HG02642 (cell line): ENCODE measurements at regions not wholly inside any gene's neighbourhood (a gene's known extent, or its start where the extent isn't known, plus 50 kb on each side); places are given as distances from the start of the nearest gene placed in this dataset.
A peak's percentile ranks its signal among the peaks of the same experiment; 100 is the strongest.

Experiments
- ATAC-seq: cut with Tn5 transposase; IDR thresholded peaks from one replicate; pipeline ENCODE4 v1.9.1; 2021; ENCODE audit warnings: mild to moderate bottlenecking; ENCODE audit not compliant: unreplicated experiment, poor library complexity

DNA sequence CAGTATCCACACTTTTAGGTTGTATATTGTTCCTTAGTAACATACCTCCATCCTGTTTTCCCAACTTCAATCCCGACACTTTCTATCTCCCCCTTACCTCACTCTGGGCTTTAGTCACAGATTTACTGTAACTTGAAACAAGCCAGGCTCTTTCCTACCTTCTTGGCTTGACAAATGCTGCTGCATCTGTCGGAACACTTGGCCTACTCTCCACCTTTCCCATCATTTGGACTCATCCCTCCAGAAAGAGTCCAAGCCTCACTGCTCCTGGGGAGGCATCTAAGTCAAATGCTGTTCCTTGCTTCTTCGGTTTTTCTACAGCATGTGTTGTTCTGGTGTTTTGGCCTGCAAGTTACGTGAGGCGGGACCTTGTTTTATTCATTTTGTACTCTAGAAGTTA, 142.4 kb downstream of the DACT1 start:
- no peak for ATAC-seq

GRCh38 chr14:58780605-58781004, 142.8 kb downstream of the DACT1 start:
- ATAC-seq: no peak

GRCh38 chr14:58782011-58782410, 144.2 kb downstream of the DACT1 start:
- no peak for ATAC-seq

GRCh38 chr14:58783792-58784511, 146.2 kb downstream of the DACT1 start:
- no peak for ATAC-seq

DNA sequence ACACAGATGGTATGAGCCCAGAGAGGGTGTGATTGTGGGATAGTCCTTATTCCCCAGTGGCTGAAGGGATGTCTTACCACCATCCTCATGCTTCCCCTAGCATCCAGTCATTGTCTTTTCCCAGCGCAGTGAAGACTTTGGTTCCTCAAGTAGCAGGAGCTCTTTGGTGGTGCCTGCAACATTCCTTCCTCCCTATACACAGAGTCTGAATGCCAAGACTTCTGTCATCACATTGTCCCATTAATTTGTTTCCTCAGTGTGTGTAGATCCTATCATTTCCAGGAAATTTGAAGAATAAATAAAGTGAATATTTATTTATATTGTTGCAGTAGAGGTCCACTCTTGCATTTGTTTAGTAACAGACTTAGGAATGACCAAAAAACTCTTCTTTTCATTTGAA, 147.2 kb downstream of the DACT1 start:
- no peak for ATAC-seq

- no peak for ATAC-seq
These were observed 147.9 kb downstream of the DACT1 start for GRCh38 chr14:58785701-58786100.

GRCh38 chr14:58787592-58787991, 149.8 kb downstream of the DACT1 start:
- no peak for ATAC-seq

DNA sequence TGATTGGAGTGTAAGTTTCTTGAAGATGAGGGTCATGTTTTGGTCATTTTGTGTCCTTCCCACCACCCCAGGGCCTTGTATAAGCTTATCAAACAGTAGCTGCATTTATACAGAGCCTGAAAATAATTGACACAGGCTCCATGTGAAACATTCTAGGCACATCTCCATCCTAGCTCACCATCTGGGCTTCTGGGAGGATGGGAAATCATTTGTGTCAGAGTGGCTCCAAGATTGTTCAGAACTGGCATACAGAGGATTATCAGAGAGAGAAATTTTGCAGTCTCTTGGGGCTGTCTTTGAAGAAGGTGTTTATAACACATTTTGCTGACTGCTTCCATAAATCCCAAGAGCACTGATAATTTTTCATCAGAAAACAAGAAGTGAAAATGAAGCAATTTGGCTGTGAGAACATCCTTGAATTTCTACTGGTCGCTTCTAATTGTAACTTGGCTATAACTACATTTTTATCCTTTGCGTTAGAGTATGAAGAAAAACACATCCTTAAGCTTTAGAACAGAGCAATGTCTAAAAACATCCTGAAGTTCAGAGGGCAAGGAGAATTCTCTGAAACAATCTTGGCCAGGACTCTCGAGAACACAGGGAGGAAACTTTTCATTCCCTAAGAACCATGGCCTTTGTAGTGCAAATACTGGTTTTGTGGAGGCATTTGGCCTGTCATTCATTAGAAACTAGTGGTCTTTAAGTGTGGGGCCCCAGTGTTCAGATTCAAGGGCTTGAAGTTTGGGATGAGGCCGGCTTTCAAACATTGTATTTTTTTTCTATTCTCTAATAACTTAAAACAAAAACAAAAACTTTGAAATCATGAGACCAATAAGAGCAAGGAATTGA, 151.1 kb downstream of the DACT1 start:
- no peak for ATAC-seq

DNA sequence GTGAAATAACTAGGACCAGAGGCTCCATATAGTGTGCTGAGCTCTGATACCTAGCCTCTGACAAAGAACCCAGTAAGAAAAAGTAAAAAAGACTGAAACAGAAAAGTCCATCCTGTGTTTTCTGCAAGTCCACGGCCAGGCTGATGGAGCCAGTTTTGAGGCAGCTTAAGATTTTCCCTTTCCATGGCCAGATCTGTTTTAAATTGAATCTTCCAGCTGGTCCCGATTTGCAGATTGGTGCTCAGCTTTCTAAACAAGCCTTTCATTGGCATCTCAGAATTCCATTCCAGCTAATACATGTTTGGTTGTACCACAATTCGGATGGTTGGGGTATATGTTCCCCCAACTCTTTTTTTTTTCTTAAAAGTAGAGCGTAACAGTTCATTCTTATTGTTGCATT, 152.0 kb downstream of the DACT1 start:
- ATAC-seq: no peak

- no peak for ATAC-seq
These were observed 154.7 kb downstream of the DACT1 start for GRCh38 chr14:58792416-58792815.

DNA sequence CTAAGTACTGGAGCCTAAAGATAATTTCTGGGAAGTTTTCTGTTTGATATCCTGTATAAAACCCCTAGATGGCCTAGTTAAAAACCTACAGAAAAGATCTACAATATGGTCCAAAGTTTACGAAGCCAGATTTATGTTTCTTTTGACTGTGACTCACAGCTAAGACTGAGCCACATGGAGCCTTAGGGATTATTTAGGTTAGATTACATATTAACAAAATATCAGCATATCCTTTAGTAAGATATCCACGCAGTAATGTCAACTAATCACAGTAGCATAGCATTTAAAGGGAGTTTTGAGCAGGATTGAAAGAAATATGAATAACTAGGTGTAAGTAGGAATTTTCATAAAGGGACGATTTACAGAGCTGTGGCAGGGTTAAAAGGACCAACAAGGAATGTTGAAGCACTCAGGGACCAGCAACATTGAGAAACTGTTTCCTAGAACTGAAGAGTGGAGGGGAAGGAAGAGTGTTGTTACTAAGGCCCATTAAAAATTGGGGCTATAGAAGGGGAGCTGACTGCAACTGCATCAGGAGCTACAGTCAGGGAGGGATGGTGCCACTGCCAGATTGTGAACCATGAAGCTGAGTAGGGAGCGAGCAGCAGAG, 155.5 kb downstream of the DACT1 start:
- ATAC-seq: no peak

DNA sequence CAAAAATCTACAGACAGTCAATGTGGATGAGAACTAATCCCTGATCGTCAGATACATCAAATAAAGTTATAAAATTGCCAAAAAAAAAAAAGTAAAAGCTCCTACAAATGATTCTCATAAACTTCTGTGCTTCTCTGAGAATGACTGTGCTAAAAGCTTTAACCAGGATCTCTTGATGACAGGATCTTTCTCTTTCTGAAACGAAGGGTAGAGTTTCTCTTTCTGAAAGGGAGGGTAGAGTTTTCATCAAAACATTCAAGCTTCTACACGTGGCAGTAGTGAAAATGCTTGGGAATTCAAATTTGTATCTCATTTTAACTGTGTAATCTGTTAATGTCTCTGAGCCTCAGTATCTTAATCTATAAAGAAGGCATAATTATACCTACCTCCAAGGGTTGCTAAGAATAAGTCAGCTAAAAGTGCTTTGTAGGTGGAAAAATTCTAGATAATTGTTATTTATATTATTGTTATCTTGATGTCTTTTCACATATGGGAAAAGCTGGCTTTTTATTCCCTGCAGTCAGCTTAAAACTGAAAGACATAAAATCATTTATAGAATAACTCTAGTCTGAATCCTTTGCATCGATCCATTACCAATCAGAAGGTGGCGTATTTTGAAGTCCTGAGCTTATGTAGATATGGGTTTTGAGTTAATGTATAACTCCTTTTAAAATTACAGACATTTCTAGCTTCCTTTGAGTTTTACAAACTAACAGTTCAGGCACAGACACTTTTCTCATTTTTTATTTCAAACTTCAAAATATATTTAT, 157.4 kb downstream of the DACT1 start:
- ATAC-seq: no peak

GRCh38 chr14:58796242-58797009, 158.7 kb downstream of the DACT1 start:
- no peak for ATAC-seq

DNA sequence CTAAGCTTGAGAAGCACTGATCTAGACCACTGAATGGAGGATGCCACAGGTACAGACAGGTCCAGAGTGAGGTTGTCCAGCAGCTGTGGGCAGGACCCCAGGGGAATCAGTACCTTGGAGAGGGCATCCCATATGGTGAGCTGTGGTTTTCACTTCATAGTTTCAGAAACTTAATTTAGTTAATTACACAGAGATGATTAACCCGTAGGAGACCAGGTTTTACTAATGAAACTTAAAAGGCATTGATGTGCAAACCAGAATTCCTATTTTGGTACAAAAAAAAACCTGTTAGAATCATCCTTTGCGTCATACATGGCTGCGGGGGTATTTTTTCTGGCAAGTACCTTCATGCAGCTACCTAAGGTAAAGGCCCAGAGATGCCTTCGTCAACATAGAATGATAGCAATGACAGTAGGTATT, 159.3 kb downstream of the DACT1 start:
- ATAC-seq: peak; percentile 89

DNA sequence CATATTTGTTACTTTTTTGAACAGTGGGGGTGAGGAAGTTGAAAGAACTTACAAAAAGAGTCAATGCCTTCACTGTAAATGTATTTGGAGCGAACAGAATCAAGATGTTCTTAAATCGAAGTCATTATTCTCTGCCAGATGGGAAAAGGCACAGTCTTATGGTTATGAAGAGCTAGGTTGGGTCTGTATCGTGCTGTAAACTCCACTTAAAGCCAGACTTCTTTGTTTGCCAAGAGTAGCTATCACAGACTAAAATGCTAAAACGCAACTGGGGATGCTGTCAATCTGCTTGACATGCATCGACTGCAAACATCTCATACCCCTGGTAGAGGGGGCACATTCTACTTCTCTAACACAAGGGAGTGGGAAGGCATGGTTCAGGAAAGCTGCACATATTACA, 160.4 kb downstream of the DACT1 start:
- no peak for ATAC-seq

GRCh38 chr14:58801086-58801485, 163.3 kb downstream of the DACT1 start:
- ATAC-seq: no peak

- ATAC-seq: no peak
These were observed 167.3 kb downstream of the DACT1 start for GRCh38 chr14:58805057-58805456.

DNA sequence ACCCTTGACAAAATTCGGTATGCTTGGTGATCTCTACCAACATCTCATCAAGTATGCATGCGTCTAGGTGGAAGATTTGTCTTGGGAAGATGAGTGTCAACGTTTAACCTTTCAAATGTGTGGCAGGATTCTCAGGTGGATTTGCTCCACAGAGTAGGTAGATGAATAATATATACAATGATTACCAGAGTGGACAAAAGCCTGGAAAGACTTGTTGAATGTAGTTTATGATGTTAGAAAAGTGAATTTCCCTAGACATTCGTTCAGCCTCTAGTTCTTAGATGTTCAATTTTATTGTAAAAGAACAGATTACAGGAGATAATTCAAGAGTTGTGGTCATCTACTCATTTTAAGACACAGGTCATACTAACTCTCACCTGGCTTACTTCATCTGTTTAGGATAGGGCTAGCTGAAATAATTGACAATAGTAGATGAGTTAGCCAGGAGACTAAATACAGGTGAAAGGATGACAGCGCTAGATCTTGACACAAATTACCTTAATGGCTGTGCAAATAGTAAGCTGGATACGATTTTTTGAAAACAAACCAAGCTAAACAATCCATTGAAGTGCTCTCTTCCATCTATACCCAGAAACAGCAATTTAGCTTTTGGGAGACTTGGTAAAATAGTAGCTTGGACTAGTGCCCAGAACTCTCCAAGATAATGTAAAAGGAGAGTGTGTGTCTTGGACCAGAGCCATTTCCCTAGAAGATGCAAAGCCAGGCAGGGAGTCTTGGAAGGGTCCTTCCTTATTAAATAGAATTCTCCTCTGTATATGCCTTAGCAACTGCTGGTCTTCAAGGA, 168.0 kb downstream of the DACT1 start:
- no peak for ATAC-seq

DNA sequence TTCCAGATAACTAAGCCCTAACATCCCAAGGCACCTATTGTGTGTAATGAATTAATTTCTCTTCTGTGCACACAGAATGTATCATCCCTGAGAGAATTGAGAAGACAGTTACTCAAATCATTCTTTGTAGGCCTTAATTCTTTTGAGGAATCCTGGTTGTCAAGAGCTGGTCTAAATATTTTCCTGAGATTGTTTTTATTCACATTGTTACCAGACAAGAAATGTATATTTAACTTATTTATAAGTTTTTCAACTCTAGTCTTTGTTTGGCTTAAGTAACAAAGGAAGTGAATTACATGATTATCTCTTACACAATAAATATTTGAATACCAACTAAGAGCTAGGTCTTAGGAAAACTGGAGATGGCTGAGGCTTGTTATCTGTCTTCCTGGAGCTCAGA, 169.4 kb downstream of the DACT1 start:
- ATAC-seq: no peak
